H1 (cell line): ENCODE measurements at regions not wholly inside any gene's neighbourhood (a gene's known extent, or its start where the extent isn't known, plus 50 kb on each side); places are given as distances from the start of the nearest gene placed in this dataset.

Source experiments
- EZH2 ChIP-seq: fragments of 200-600 bp; sonication (generic); IDR thresholded peaks from 2 replicates; pipeline ENCODE4 v1.7.1; 2012; ENCODE audit warnings: low read depth, mild to moderate bottlenecking, moderate library complexity, low read length, inconsistent platforms; ENCODE audit not compliant: severe bottlenecking
- JUN ChIP-seq: IDR thresholded peaks from 2 replicates; pipeline ENCODE4 v1.6.1; 2011; ENCODE audit warnings: low read depth, mild to moderate bottlenecking, improper control_type of control experiment, low read length
- KDM4A ChIP-seq: IDR thresholded peaks from one replicate; pipeline ENCODE4 v1.7.1; 2012; ENCODE audit warnings: low read depth, mild to moderate bottlenecking, moderate library complexity, low read length, inconsistent platforms; ENCODE audit not compliant: severe bottlenecking
- KDM5A ChIP-seq: fragments of 200-600 bp; IDR thresholded peaks from 2 replicates; pipeline ENCODE4 v1.7.1; 2012; ENCODE audit warnings: mild to moderate bottlenecking, low read length, inconsistent platforms, mixed read lengths

GRCh38 chr13:34025746-34026145, 207.8 kb downstream of the RFC3 start (continued):
- TF ChIP-seq EZH2 = no peak
- TF ChIP-seq KDM4A = no peak
- no peak for TF ChIP-seq JUN
- TF ChIP-seq KDM5A = no peak
- TF ChIP-seq, all 59 proteins: peak for 0
